ENCODE measurements at regions not wholly inside any gene's neighbourhood (a gene's known extent, or its start where the extent isn't known, plus 50 kb on each side); places are given as distances from the start of the nearest gene placed in this dataset.
"Not testable (repeated sequence)": the region's sequence is repeated elsewhere in the genome, so short reads cannot be mapped to it uniquely, and the experiment has no call there.

GRCh38 chrX:36683507-36683906, 324.7 kb upstream of the FAM47C start:
- no peak for DNase-seq (ENCODE audit: low spot score)

- DNase-seq (ENCODE audit: low spot score): no peak
Measured at GRCh38 chrX:36684053-36684452, 324.1 kb upstream of the FAM47C start.

GRCh38 chrX:36721990-36722389, 286.2 kb upstream of the FAM47C start:
- no peak for DNase-seq (ENCODE audit: low spot score)

GRCh38 chrX:36753602-36754001, 254.6 kb upstream of the FAM47C start:
- no peak for DNase-seq (ENCODE audit: low spot score)

GRCh38 chrX:36787752-36788151, 220.4 kb upstream of the FAM47C start:
- DNase-seq (ENCODE audit: low spot score): no peak

- no peak for DNase-seq (ENCODE audit: low spot score)
Measured at GRCh38 chrX:36803151-36803550, 205.0 kb upstream of the FAM47C start.

GRCh38 chrX:36804066-36804465, 204.1 kb upstream of the FAM47C start:
- DNase-seq (ENCODE audit: low spot score): no peak

GRCh38 chrX:36844857-36845256, 163.3 kb upstream of the FAM47C start:
- DNase-seq (ENCODE audit: low spot score): no peak

GRCh38 chrX:36847496-36847895, 160.7 kb upstream of the FAM47C start:
- no peak for DNase-seq (ENCODE audit: low spot score)

- no peak for DNase-seq (ENCODE audit: low spot score)
Measured at GRCh38 chrX:36849407-36849806, 158.8 kb upstream of the FAM47C start.

GRCh38 chrX:36856849-36857248, 151.3 kb upstream of the FAM47C start:
- DNase-seq (ENCODE audit: low spot score): no peak

- no peak for DNase-seq (ENCODE audit: low spot score)
Measured at GRCh38 chrX:36859231-36859630, 148.9 kb upstream of the FAM47C start.

- peak; percentile 7 for DNase-seq (ENCODE audit: low spot score)
Measured at GRCh38 chrX:36861601-36862000, 146.6 kb upstream of the FAM47C start.

GRCh38 chrX:36867143-36867542, 141.0 kb upstream of the FAM47C start:
- DNase-seq (ENCODE audit: low spot score): peak; percentile 38

GRCh38 chrX:36868592-36868991, 139.6 kb upstream of the FAM47C start:
- DNase-seq (ENCODE audit: low spot score): no peak

- no peak for DNase-seq (ENCODE audit: low spot score)
Measured at GRCh38 chrX:36869457-36869856, 138.7 kb upstream of the FAM47C start.

GRCh38 chrX:36897690-36898089, 110.5 kb upstream of the FAM47C start:
- no peak for DNase-seq (ENCODE audit: low spot score)

GRCh38 chrX:36898301-36898700, 109.9 kb upstream of the FAM47C start:
- DNase-seq (ENCODE audit: low spot score): peak; percentile 1

GRCh38 chrX:36904561-36904960, 103.6 kb upstream of the FAM47C start:
- not testable (repeated sequence) for DNase-seq (ENCODE audit: low spot score)

- peak; percentile 20 for DNase-seq (ENCODE audit: low spot score)
Measured at GRCh38 chrX:36908801-36909675, 99.1 kb upstream of the FAM47C start.

GRCh38 chrX:36909676-36910030, 98.5 kb upstream of the FAM47C start:
- DNase-seq (ENCODE audit: low spot score): no peak

GRCh38 chrX:36913551-36913950, 94.6 kb upstream of the FAM47C start:
- no peak for DNase-seq (ENCODE audit: low spot score)

GRCh38 chrX:36916941-36917340, 91.2 kb upstream of the FAM47C start:
- no peak for DNase-seq (ENCODE audit: low spot score)

- no peak for DNase-seq (ENCODE audit: low spot score)
Measured at GRCh38 chrX:36927712-36928111, 80.5 kb upstream of the FAM47C start.
